Pancreas (tissue), 10 donors: ENCODE measurements at regions not wholly inside any gene's neighbourhood (a gene's known extent, or its start where the extent isn't known, plus 50 kb on each side); places are given as distances from the start of the nearest gene placed in this dataset.

Experiments
- ATAC-seq, 4 donors: fragments of 200-7000 bp; cut with Tn5 transposase; one replicate each; pipeline versions ENCODE4 v1.8.0 to v1.9.1; 2020; ENCODE audit warnings: mild to moderate bottlenecking in 4 of 4, moderate library complexity in 4 of 4
- DNase-seq, 6 donors: peaks; one replicate each; pipeline ENCODE4 v3.0.0-alpha.2; 2020
- FAIRE-seq: peaks from 2 replicates; lab custom pipeline; 2012; peaks lifted over from hg19 to GRCh38; lab: Jason Lieb, UNC
- H3K27ac ChIP-seq, 4 donors: fragments of 200-600 bp; sonication (generic); 1 replicate in 3 of 4; 2 replicates in 1 of 4; pipeline versions ENCODE4 v1.5.0 to v1.8.0; 2020
- H3K27me3 ChIP-seq, 4 donors: fragments of 200-600 bp; one replicate each; pipeline ENCODE4 v1.8.0; 2021
- H3K36me3 ChIP-seq, 3 donors: fragments of 200-600 bp; sonication (generic) in 1 of 3; one replicate each; pipeline versions ENCODE4 v1.5.0 to v1.8.0; 2020 to 2021
- H3K4me1 ChIP-seq, 3 donors: fragments of 200-600 bp; one replicate each; pipeline ENCODE4 v1.8.0; 2021
- H3K4me3 ChIP-seq, 4 donors: fragments of 200-600 bp; sonication (generic) in 2 of 4; one replicate each; pipeline versions ENCODE4 v1.5.0 to v1.8.0; 2020 to 2021
- H3K9me3 ChIP-seq, 4 donors: fragments of 200-600 bp; one replicate each; pipeline ENCODE4 v1.8.0; 2021
- WGBS, 2 donors: extraction: QIAGEN DNeasy Blood & Tissue Kit; methylation state at CpG; one replicate each; pipeline ENCODE4 v1.1.7; 2013; 5-methylcytosine and 5-hydroxymethylcytosine counted together
- intact Hi-C, 3 donors: fragments of 100-400 bp; cut with DNase I; formaldehyde crosslinking; loops; one replicate each; pipeline versions ENCODE4 v1.11.1 to v1.14.2; 2022
- TF ChIP-seq, protein P1 (sequence below), 4 donors: fragments of 200-600 bp; sonication (generic) in 3 of 4; IDR thresholded peaks; one replicate each; pipeline versions ENCODE4 v1.5.0 to v1.8.0; 2021; ENCODE audit warnings: antibody characterized with exemption in 4 of 4
- donor health status: healthy with polysubstance abuse.
- donor health status: DM: no; HTN: no; CAD: no; lungs with moderate emphysema.
- donor health status: DM: no; HTN: no; CAD: no.
- donor health status: control.
- donor health status: control.
- donor health status: Bipolar disorder and iron deficiency.
- donor health status: DM: yes; HTN: yes; CAD: no.
- donor health status: DM: no; HTN: no; CAD: no.
- donor health status: DM: no; HTN: no; CAD: no.
- donor health status: DM: yes; HTN: yes; CAD: no.

DNA sequence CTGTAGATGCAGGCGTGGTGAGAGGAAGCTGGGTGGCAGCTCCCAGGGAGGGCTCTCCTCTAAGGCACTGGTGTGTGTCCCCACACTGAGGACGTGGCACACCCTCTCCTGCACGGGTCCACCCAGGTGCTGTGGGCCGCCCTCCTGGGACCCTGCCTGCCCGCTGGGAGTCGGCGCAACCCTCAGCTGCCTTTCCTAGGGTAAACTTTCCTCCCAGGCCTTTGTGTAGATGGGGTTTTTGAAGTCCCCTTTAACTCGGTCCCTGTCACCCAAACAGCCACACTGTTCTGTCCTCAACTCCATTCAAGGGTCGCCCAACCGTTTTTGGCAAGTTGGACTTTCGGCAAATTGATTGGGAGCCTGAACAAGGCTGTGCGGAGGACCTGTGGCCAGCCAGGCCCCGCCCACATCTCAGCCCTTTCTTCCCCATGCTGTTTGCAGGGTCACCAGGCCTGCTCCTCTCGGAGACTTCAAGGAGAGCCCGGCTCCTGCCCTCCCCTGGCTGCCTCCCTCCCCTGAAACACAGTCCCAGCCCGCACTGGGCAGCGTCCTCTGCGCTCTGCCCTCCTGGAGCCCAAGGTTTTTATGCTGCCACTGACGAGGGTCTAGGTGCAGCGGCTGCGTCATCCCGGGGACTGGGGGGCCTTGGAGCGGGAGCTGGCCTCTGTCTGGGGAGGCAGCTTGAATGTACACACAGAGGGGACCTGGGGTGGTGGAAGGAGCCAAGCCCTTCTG is 1126.2 kb downstream of the BRD1 start:
- TF ChIP-seq, protein P1, sequence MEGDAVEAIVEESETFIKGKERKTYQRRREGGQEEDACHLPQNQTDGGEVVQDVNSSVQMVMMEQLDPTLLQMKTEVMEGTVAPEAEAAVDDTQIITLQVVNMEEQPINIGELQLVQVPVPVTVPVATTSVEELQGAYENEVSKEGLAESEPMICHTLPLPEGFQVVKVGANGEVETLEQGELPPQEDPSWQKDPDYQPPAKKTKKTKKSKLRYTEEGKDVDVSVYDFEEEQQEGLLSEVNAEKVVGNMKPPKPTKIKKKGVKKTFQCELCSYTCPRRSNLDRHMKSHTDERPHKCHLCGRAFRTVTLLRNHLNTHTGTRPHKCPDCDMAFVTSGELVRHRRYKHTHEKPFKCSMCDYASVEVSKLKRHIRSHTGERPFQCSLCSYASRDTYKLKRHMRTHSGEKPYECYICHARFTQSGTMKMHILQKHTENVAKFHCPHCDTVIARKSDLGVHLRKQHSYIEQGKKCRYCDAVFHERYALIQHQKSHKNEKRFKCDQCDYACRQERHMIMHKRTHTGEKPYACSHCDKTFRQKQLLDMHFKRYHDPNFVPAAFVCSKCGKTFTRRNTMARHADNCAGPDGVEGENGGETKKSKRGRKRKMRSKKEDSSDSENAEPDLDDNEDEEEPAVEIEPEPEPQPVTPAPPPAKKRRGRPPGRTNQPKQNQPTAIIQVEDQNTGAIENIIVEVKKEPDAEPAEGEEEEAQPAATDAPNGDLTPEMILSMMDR (IDR thresholded peaks at IDR 0.05), result no peak
- Histone ChIP-seq H3K36me3 (no peaks in the 10 kb centered on the region), H3K27me3 (no peaks in the 10 kb centered on the region), H3K9me3 (no peaks in the 10 kb centered on the region), H3K4me3 (no peak overlapping the region), H3K4me1 (no peaks in the 10 kb centered on the region), H3K27ac (peak overlapping the region in 2 of 4 donors; percentile 71 to 72)
- DNase-seq (peak in 2 of 6 donors; percentile 14 to 47), FAIRE-seq (no peak), ATAC-seq (no peak)
- WGBS, 2 donors, result 64 to 74% methylated on average over 23 of the region's 23 CpGs
- intact Hi-C loops, result no loop called here

DNA sequence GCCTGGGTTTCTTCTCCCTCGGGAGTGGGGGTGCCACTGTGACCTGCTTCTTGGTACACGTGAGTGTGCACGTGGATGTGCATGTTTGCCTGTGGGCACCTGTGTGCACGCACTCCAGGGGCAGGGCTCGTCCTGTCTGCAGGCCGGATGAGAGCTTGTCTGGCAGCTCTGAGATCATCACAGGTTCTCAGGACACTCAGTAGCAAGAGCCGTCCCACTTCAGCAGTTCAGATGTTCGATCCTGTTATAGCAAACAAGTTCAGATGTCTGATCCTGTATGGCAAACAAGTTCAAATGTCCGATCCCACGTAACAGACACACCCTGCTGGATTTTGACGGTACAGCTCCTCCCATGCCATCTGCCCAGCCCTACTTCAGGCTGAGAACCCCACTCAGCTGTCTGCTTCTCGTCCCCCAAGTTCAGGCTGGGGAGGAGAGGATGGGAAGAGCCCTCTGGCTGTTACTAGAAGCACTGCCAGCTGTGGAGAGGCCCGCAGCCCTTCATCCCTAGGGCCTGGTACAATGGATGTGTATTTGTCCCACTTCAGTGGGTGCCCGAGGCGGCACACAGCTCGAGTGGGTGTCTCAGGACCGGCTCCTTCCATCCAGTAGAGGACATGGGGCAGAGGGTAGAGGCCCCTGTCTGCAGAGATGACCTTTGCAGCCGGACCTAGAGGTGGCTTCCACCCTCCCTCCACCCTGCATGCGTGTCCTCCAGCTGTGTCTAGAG is 1126.9 kb downstream of the BRD1 start:
- H3K27ac ChIP-seq, result no peak overlapping the region
- H3K4me1 ChIP-seq, result no peaks in the 10 kb centered on the region
- no peak overlapping the region for H3K4me3 ChIP-seq
- DNase-seq (peak in 1 of 6 donors; percentile 7), ATAC-seq (no peak), FAIRE-seq (no peak)
- H3K36me3 ChIP-seq, result no peaks in the 10 kb centered on the region
- intact Hi-C loops, result no loop called here
- TF ChIP-seq, protein P1 (IDR thresholded peaks at IDR 0.05), result no peak
- no peaks in the 10 kb centered on the region for H3K9me3 ChIP-seq
- 56 to 73% methylated on average over 19 of the region's 19 CpGs for WGBS, 2 donors
- H3K27me3 ChIP-seq, result no peaks in the 10 kb centered on the region

GRCh38 chr22:48700180-48700565 is 1127.5 kb downstream of the BRD1 start:
- TF ChIP-seq, protein P1 (IDR thresholded peaks at IDR 0.05), result no peak

GRCh38 chr22:48699511-48699910 is 1128.2 kb downstream of the BRD1 start:
- H3K4me3 ChIP-seq, result no peak overlapping the region
- H3K4me1 ChIP-seq, result no peaks in the 10 kb centered on the region
- H3K27me3 ChIP-seq, result no peaks in the 10 kb centered on the region
- intact Hi-C loops, result no loop called here
- H3K36me3 ChIP-seq, result no peaks in the 10 kb centered on the region
- H3K9me3 ChIP-seq, result no peaks in the 10 kb centered on the region
- TF ChIP-seq, protein P1 (IDR thresholded peaks at IDR 0.05), result no peak
- H3K27ac ChIP-seq, result no peak overlapping the region
- FAIRE-seq (no peak), DNase-seq (no peak), ATAC-seq (no peak)
- WGBS, 2 donors, result 74 to 83% methylated on average over 17 of the region's 17 CpGs

More at GRCh38 chr22:48700180-48700565, 1127.5 kb downstream of the BRD1 start:
- H3K27me3 ChIP-seq, result no peaks in the 10 kb centered on the region
- ATAC-seq (no peak), FAIRE-seq (no peak), DNase-seq (peak in 2 of 6 donors; percentile 10 to 28)
- no peak overlapping the region for H3K4me3 ChIP-seq
- no peaks in the 10 kb centered on the region for H3K9me3 ChIP-seq
- 66 to 86% methylated on average over 13 of the region's 13 CpGs for WGBS, 2 donors
- intact Hi-C loops, result no loop called here
- no peaks in the 10 kb centered on the region for H3K36me3 ChIP-seq
- no peak overlapping the region for H3K27ac ChIP-seq
- H3K4me1 ChIP-seq, result no peaks in the 10 kb centered on the region
